HAP-1 (cell line): ENCODE measurements at regions not wholly inside any gene's neighbourhood (a gene's known extent, or its start where the extent isn't known, plus 50 kb on each side); places are given as distances from the start of the nearest gene placed in this dataset.

Source experiments
- DNase-seq, 2 experiments: peaks; one replicate each; pipeline ENCODE4 v3.0.0-alpha.2; 2016 to 2020; ENCODE audit warnings: low spot score in 2 of 2
- H3K27me3 ChIP-seq: fragments of 250-450 bp; sonication (Bioruptor Pico); 2 replicates; pipeline ENCODE4 v1.5.1; 2020; ENCODE audit warnings: low read depth, mild to moderate bottlenecking, moderate library complexity
- H3K36me3 ChIP-seq: fragments of 250-450 bp; sonication (Bioruptor Pico); replicated peaks from 2 replicates; pipeline ENCODE4 v1.5.1; 2020; ENCODE audit warnings: mild to moderate bottlenecking
- H3K4me1 ChIP-seq: fragments of 250-450 bp; sonication (Bioruptor Pico); 2 replicates; pipeline ENCODE4 v1.5.1; 2020; ENCODE audit warnings: mild to moderate bottlenecking
- H3K4me3 ChIP-seq: fragments of 250-450 bp; sonication (Bioruptor Pico); 2 replicates; pipeline ENCODE4 v1.5.1; 2020; ENCODE audit warnings: mild to moderate bottlenecking, moderate library complexity
- H3K9me3 ChIP-seq: fragments of 250-450 bp; sonication (Bioruptor Pico); 2 replicates; pipeline ENCODE4 v1.5.1; 2020; ENCODE audit warnings: mild to moderate bottlenecking, moderate library complexity
- in situ Hi-C: fragments of 300-500 bp; cut with MboI; formaldehyde crosslinking; loops from 3 replicates; pipeline ENCODE4 v1.14.3; 2020; ENCODE audit warnings: low sequenced_read_pairs, inconsistent platforms, mixed read lengths

DNA sequence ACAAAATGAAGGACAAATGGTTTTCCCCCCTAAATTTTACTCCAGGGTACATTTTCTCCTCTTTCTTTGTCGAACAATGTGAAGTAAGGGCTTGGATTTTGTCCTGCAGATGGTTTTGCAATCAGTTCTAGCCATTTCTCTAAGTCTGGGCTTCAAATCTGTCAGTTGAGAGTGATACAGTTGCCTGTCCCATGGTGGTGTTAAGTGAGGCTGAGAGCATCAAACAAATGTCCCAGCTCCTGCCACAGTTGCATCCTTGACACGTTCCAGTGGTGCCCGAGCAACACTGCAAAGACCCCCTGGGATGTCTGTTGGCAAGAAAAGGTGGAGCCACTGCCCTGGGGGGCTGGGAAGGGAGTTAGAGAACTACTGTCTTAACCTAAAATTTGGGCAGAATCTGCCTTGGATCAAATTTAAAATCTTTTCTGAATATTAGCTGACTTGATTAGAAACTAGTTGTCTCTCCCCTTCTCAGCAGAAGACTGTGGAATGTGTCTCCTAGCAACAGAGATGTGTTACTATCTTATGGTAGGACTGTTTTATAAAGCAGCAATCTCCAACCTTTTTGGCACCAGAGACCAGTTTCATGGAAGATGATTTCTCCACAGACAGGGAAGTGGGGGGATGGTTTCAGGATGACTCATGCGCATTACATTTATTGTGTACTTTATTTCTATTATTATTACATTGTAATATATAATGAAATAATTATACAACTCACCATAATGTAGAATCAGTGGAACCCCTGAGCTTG lies 102.0 kb upstream of the STEAP1B start:
- H3K9me3 ChIP-seq: no peaks in the 10 kb centered on the region
- no peak overlapping the region for H3K4me3 ChIP-seq
- no peaks in the 10 kb centered on the region for H3K27me3 ChIP-seq
- no peak for DNase-seq
- in situ Hi-C loops: no loop called here
- no peaks in the 10 kb centered on the region for H3K4me1 ChIP-seq
- H3K36me3 ChIP-seq: no peaks in the 10 kb centered on the region

- in situ Hi-C loops: no loop called here
- H3K27me3 ChIP-seq: no peaks in the 10 kb centered on the region
- H3K4me3 ChIP-seq: no peak overlapping the region
- DNase-seq: no peak
- no peaks in the 10 kb centered on the region for H3K9me3 ChIP-seq
- H3K4me1 ChIP-seq: no peaks in the 10 kb centered on the region
- no peaks in the 10 kb centered on the region for H3K36me3 ChIP-seq
Measured at GRCh38 chr7:22601408-22601807, 101.4 kb upstream of the STEAP1B start.

DNA sequence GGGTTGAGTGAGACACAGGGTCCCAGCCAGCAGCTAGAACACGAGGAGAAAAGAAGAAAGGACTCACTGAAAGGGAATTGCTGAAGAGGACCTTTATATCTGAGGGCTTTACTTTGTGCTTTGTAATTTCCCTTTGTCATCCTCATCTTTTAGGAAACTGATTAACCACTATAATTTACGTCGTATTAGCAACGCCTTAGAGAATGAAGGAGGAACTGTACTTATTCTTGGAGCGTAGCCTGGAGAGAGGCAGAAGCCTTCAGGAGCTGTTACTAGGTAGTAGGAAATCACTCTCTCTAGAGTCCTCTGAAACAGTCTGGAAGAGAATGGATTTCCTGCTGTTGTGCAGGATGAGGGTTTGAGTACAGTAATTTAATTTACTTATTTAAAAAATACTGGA lies 101.0 kb upstream of the STEAP1B start:
- Histone ChIP-seq H3K4me3 (no peak overlapping the region), H3K27me3 (no peaks in the 10 kb centered on the region), H3K36me3 (no peaks in the 10 kb centered on the region), H3K9me3 (no peaks in the 10 kb centered on the region), H3K4me1 (no peaks in the 10 kb centered on the region)
- in situ Hi-C loops: no loop called here
- no peak for DNase-seq

GRCh38 chr7:22598318-22598920 lies 98.4 kb upstream of the STEAP1B start:
- Histone ChIP-seq H3K4me3 (no peak overlapping the region), H3K27me3 (no peaks in the 10 kb centered on the region), H3K9me3 (no peaks in the 10 kb centered on the region), H3K4me1 (no peaks in the 10 kb centered on the region), H3K36me3 (no peaks in the 10 kb centered on the region)
- in situ Hi-C loops: no loop called here
- no peak for DNase-seq

GRCh38 chr7:22597844-22598243 lies 97.9 kb upstream of the STEAP1B start:
- no peaks in the 10 kb centered on the region for H3K27me3 ChIP-seq
- no peaks in the 10 kb centered on the region for H3K4me1 ChIP-seq
- no peak overlapping the region for H3K4me3 ChIP-seq
- H3K9me3 ChIP-seq: no peaks in the 10 kb centered on the region
- no peaks in the 10 kb centered on the region for H3K36me3 ChIP-seq
- in situ Hi-C loops: no loop called here
- no peak for DNase-seq

DNA sequence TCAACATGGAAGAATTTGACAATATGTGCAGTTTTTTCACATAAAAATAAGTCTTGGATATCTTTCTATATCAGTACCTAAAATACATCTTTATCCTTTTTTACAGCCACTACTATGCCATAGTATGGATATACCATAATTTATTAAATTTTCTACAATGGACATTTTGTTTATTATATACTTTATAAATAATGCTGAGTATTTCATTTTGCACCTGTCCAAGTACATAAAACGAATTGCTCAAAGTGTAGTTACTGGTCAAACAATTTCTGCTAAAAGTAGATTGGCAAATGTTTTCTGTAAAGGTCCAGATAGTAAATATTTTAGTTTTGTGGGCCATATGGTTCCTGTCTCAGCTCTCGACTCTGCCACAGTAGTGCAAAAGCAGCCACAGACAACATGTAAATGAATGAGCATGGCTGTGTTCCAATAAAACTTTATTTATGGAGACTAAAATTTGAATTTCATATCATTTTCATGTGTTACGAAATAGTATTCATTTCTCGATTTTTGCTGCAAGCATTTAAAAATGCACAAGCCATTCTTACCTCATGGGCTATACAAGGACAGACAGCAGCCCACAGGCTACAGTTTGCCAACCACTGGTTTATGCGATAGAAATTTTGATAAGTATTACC lies 96.9 kb upstream of the STEAP1B start:
- in situ Hi-C loops: no loop called here
- no peak for DNase-seq
- Histone ChIP-seq H3K4me3 (no peak overlapping the region), H3K27me3 (no peaks in the 10 kb centered on the region), H3K4me1 (no peaks in the 10 kb centered on the region), H3K9me3 (no peaks in the 10 kb centered on the region), H3K36me3 (no peaks in the 10 kb centered on the region)

GRCh38 chr7:22594020-22594419 lies 94.0 kb upstream of the STEAP1B start:
- no peaks in the 10 kb centered on the region for H3K27me3 ChIP-seq
- no peaks in the 10 kb centered on the region for H3K36me3 ChIP-seq
- H3K4me1 ChIP-seq: peaks cover 18% of the 10 kb centered on the region
- H3K9me3 ChIP-seq: no peaks in the 10 kb centered on the region
- in situ Hi-C loops: no loop called here
- no peak for DNase-seq
- no peak overlapping the region for H3K4me3 ChIP-seq

DNA sequence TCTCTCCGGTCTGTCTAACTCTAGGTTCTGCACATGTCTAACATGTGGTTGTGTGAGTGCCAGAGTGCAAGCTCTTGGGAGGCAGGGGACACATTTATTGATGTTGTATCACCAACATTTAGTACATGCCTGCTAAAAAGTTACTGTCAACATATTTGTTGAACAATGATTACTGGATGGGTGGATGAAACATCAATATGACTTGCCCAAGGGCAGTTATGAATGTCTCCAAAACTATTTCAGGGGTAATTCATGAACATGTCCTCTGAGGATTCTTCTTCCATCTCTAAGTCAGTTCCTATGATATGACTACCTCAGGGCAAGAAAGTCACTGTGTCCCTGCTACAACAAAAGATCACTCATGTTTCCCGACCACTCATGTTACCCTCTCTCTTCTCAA lies 91.3 kb upstream of the STEAP1B start:
- Histone ChIP-seq H3K4me3 (no peak overlapping the region), H3K4me1 (peaks cover 23% of the 10 kb centered on the region), H3K9me3 (no peaks in the 10 kb centered on the region), H3K36me3 (no peaks in the 10 kb centered on the region), H3K27me3 (no peaks in the 10 kb centered on the region)
- no peak for DNase-seq
- in situ Hi-C loops: no loop called here

DNA sequence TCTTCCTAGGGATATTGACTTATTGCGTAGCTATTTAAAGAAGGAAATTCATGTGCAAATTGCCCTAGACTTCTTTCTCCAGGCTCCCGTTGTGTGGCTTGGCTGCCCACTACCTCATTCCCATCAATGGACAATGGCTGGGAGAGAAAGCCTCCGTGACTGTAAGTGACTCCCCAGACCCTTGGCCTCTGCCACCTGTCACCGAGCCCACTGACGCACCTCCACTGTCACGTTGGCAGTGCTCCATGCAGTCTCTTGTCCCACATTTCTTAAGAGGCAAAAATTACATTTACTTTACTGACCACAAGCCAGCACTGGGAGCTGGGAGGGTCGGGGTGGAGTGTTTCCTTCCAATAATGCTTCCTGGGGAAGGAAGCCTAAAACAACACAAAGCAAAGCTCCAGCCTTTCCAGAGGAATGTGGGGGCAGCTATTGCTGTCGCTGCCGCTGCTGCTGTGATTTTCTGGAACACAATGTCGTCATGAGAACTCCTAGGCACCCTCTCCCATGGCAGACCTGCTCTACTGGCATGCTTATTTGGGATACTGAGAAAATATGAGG lies 89.7 kb upstream of the STEAP1B start:
- Histone ChIP-seq H3K4me1 (peaks cover 25% of the 10 kb centered on the region), H3K36me3 (no peaks in the 10 kb centered on the region), H3K4me3 (no peak overlapping the region), H3K27me3 (no peaks in the 10 kb centered on the region; the same call in 1 of the 2 replicates), H3K9me3 (no peaks in the 10 kb centered on the region)
- peak; percentile 63 to 71 for DNase-seq
- in situ Hi-C loops: no loop called here

DNA sequence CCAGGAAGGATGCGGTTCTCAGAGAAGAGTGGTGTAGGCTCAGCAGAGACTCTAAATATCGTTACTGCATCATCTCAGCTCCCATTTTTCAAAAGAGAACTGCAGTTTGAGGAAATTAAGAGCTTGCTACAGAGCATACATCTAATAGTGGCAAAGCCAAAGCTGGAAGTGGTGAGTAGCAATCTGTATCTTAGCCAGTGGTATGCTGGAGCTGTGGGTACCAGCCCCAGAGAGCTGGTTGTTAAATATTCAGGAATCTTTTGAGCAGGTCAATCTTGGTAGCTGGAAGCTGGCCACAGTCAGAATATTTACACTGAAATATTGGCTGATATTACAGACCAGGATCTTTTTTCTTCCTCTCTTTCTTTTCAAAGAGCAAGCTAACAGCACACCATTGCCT lies 88.4 kb upstream of the STEAP1B start:
- DNase-seq: no peak
- no peaks in the 10 kb centered on the region; the same call in 1 of the 2 replicates for H3K27me3 ChIP-seq
- peaks cover 26% of the 10 kb centered on the region for H3K4me1 ChIP-seq
- H3K4me3 ChIP-seq: no peak overlapping the region
- H3K9me3 ChIP-seq: no peaks in the 10 kb centered on the region
- no peaks in the 10 kb centered on the region for H3K36me3 ChIP-seq
- in situ Hi-C loops: no loop called here

GRCh38 chr7:22587322-22587721 lies 87.3 kb upstream of the STEAP1B start:
- in situ Hi-C loops: no loop called here
- Histone ChIP-seq H3K9me3 (no peaks in the 10 kb centered on the region), H3K36me3 (no peaks in the 10 kb centered on the region), H3K4me3 (no peak overlapping the region), H3K27me3 (no peaks in the 10 kb centered on the region; the same call in 1 of the 2 replicates), H3K4me1 (peaks cover 26% of the 10 kb centered on the region)
- no peak for DNase-seq

DNA sequence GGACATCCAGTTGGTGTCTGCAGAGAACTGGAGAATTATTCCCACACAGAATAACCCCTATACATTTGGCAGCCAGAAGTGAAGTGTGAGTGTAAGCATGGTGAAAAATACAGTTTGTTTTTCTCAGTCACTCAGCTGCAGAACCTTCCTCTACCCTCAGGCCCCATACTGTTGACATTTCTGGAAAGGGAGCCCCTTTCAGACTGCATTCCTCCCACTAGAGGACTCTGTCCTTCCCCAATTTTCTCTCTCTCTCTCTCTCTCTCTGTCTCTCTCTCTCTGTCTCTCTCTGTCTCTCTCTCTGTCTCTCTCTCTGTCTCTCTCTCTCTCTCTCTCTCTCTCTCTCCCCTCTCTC lies 86.8 kb upstream of the STEAP1B start:
- DNase-seq: peak; percentile 48 to 49
- no peaks in the 10 kb centered on the region for H3K36me3 ChIP-seq
- H3K4me3 ChIP-seq: no peak overlapping the region
- in situ Hi-C loops: no loop called here
- peaks cover 26% of the 10 kb centered on the region for H3K4me1 ChIP-seq
- H3K27me3 ChIP-seq: no peaks in the 10 kb centered on the region; the same call in 1 of the 2 replicates
- no peaks in the 10 kb centered on the region for H3K9me3 ChIP-seq

- Histone ChIP-seq H3K36me3 (no peaks in the 10 kb centered on the region), H3K4me1 (peaks cover 26% of the 10 kb centered on the region), H3K9me3 (no peaks in the 10 kb centered on the region), H3K27me3 (no peaks in the 10 kb centered on the region; the same call in 1 of the 2 replicates), H3K4me3 (no peak overlapping the region)
- no peak for DNase-seq
- in situ Hi-C loops: no loop called here
Measured at GRCh38 chr7:22586101-22586785, 86.3 kb upstream of the STEAP1B start.
